Esophagus muscularis mucosa (tissue), 3 donors: ENCODE measurements at regions not wholly inside any gene's neighbourhood (a gene's known extent, or its start where the extent isn't known, plus 50 kb on each side); places are given as distances from the start of the nearest gene placed in this dataset.

Experiments used
- CTCF ChIP-seq, 3 experiments: fragments of 200-600 bp in 2 of 3; fragments of 450-650 bp in 1 of 3; sonication (generic) in 2 of 3; IDR thresholded peaks; one replicate each; pipeline ENCODE4 v1.5.1; 2017 to 2019; ENCODE audit warnings: antibody characterized with exemption in 3 of 3, mild to moderate bottlenecking in 2 of 3, moderate library complexity in 1 of 3
- POLR2A ChIP-seq: fragments of 450-650 bp; IDR thresholded peaks from one replicate; pipeline ENCODE4 v1.6.1; 2017; ENCODE audit warnings: antibody characterized with exemption, moderate library complexity, mild to moderate bottlenecking, low read depth
- POLR2AphosphoS5 ChIP-seq, 2 donors: sonication (generic); formaldehyde crosslinking; IDR thresholded peaks; one replicate each; pipeline ENCODE4 v1.6.1; 2017; ENCODE audit warnings: antibody characterized with exemption in 2 of 2

DNA sequence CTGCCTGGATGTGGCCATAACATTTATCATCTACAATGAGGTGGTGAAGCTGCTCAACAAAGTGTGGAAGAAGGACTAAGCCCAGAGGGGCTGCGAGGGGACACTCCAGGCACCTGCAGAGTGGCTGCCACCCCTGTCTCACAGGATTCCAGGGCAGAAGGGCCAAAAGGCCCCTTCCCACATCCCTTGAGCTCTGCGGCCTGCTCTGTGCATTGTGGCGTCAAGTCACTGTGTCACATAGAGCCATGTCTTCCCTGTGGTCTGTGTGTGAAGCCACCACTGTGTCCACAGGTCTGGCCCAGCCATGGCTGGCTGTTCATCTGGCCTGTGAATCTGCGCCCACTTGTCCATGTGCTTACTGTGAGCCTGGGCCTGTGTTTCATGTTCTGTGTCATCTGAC lies 1714.6 kb downstream of the TP53TG3F start:
- TF ChIP-seq POLR2A (no peak), CTCF (IDR thresholded peaks at IDR 0.05) (no peak), POLR2AphosphoS5 (IDR thresholded peaks at IDR 0.05) (no peak)
